Right cardiac atrium (tissue), 5 donors: ENCODE measurements at regions not wholly inside any gene's neighbourhood (a gene's known extent, or its start where the extent isn't known, plus 50 kb on each side); places are given as distances from the start of the nearest gene placed in this dataset.

ENCODE experiments used
- ATAC-seq, 2 donors: fragments of 200-7000 bp; cut with Tn5 transposase; one replicate each; pipeline versions ENCODE4 v1.8.0 to v1.9.1; 2020; ENCODE audit warnings: moderate library complexity in 2 of 2, mild to moderate bottlenecking in 1 of 2
- DNase-seq, 3 donors: peaks; one replicate each; pipeline ENCODE4 v3.0.0-alpha.2; 2020
- H3K27ac ChIP-seq: one replicate; pipeline ENCODE4 v1.5.1; 2013; ENCODE audit warnings: mild to moderate bottlenecking, low read length, control low read depth, moderate library complexity
- H3K27me3 ChIP-seq: one replicate; pipeline ENCODE4 v1.6.1; 2013; ENCODE audit not compliant: control insufficient read depth, insufficient read depth
- H3K4me1 ChIP-seq: one replicate; pipeline ENCODE4 v1.6.1; 2013; ENCODE audit warnings: low read length; ENCODE audit not compliant: control insufficient read depth, insufficient read depth
- H3K4me3 ChIP-seq: one replicate; pipeline ENCODE4 v1.5.1; 2013; ENCODE audit warnings: low read length, control low read depth
- H3K9me3 ChIP-seq: one replicate; pipeline ENCODE4 v1.6.1; 2013; ENCODE audit warnings: low read length; ENCODE audit not compliant: control insufficient read depth
- WGBS: extraction: QIAGEN DNeasy Blood & Tissue Kit; methylation state at CpG from one replicate; pipeline ENCODE4 v1.1.7; 2013; 5-methylcytosine and 5-hydroxymethylcytosine counted together
- intact Hi-C, 4 donors: fragments of 100-400 bp; cut with DNase I; formaldehyde crosslinking; loops; one replicate each; pipeline versions ENCODE4 v1.11.0 to v1.14.0; 2022 to 2023
- donor health status: healthy with polysubstance abuse.
- donor health status: DM: no; HTN: yes; CAD: no.
- donor health status: DM: no; HTN: no; CAD: no.
- donor health status: DM: no; HTN: yes; CAD: no; lungs with severe emphysema.
- donor health status: DM: yes; HTN: yes; CAD: no.

DNA sequence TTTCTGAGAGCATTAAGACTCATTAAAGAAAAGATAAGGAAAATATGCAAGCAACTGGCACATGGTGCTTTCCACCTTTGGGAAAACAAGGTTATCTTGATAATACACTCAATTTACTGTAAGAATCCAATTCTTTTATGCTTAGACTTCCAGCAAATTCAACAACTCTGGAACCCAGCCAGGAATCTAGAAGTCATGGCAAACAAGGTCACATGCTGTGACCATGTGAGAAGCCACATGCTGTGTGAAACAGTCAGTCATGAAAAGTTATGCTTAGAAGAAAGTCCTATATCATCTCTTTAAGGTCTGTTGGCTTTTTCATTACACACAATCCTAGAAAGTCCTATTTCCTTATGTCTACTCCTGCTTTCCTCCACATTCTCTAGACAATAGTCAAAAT, 581.8 kb upstream of the C9orf72 start:
- intact Hi-C loops: no loop called here
- ATAC-seq: no peak
- DNase-seq: no peak
- H3K27ac ChIP-seq: no peak overlapping the region
- H3K27me3 ChIP-seq: no peaks in the 10 kb centered on the region
- no peak overlapping the region for H3K4me3 ChIP-seq
- H3K9me3 ChIP-seq: no peaks in the 10 kb centered on the region
- H3K4me1 ChIP-seq: no peaks in the 10 kb centered on the region

DNA sequence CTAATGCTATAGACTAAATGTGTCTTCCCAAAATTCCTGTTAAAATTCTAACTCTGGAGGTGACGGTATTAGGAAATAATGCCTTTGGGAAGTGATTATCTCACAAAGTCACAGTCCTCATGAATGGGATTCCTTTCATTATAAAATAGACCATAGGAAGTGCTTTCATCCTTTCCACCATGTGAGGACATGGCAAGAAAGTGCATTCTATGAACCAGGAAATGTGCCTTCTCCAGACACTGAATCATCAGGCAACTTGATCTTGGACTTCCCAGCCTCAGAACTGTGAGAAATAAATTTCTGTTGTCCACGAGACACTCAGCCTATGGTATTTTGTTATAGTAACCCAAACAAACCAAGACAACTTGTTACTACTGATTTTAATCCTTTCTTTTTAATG, 582.4 kb upstream of the C9orf72 start:
- ATAC-seq (no peak), DNase-seq (no peak)
- Histone ChIP-seq H3K9me3 (no peaks in the 10 kb centered on the region), H3K4me1 (no peaks in the 10 kb centered on the region), H3K4me3 (no peak overlapping the region), H3K27ac (no peak overlapping the region), H3K27me3 (no peaks in the 10 kb centered on the region)
- intact Hi-C loops: no loop called here
- WGBS: 50% methylated on average over 2 of the region's 2 CpGs

DNA sequence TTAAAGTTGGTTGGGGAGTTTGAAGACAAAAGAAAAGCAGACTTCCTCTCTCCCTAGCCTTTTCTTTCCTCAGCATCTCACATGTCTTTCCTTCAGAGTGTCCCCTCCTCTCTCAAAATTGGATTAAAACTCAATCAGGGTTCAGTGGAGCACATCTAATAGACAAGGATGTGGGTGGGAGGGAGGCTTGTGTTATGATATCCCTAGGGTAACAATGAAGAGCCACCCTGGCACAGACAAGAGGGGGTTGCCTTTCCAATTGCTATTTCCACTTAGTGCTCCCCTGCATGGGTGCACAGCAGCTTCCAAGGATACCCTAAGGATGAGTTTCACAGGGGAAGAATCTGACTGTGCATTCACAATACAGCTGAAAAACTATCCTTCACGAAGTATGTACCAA, 585.2 kb upstream of the C9orf72 start:
- intact Hi-C loops: no loop called here
- ATAC-seq: no peak
- H3K27ac ChIP-seq: no peak overlapping the region
- no peaks in the 10 kb centered on the region for H3K4me1 ChIP-seq
- DNase-seq: no peak
- H3K4me3 ChIP-seq: no peak overlapping the region
- H3K27me3 ChIP-seq: no peaks in the 10 kb centered on the region
- H3K9me3 ChIP-seq: no peaks in the 10 kb centered on the region
- WGBS: 82% methylated on average over 1 of the region's 1 CpG

DNA sequence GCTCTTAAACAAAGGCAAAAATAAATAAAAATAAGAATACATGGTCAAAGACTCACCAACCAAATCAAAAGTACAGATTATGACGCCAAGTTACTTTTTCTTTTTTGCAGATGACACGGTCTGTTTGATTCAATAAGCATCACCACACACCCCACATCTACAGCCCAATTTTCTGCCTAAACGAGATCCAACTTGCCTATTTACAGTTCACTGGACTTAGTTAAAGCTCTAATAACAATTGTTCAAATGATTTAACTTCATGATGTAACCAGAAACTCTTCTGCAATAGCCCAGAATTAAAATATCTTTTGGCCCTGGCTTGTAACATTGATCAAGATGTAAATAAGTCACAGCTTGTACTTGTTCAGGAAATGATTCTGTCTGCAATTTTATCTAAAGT, 590.3 kb upstream of the C9orf72 start:
- 73% methylated on average over 3 of the region's 3 CpGs for WGBS
- H3K4me1 ChIP-seq: no peaks in the 10 kb centered on the region
- ATAC-seq (no peak), DNase-seq (no peak)
- H3K9me3 ChIP-seq: no peaks in the 10 kb centered on the region
- H3K4me3 ChIP-seq: no peak overlapping the region
- intact Hi-C loops: no loop called here
- no peak overlapping the region for H3K27ac ChIP-seq
- H3K27me3 ChIP-seq: no peaks in the 10 kb centered on the region

DNA sequence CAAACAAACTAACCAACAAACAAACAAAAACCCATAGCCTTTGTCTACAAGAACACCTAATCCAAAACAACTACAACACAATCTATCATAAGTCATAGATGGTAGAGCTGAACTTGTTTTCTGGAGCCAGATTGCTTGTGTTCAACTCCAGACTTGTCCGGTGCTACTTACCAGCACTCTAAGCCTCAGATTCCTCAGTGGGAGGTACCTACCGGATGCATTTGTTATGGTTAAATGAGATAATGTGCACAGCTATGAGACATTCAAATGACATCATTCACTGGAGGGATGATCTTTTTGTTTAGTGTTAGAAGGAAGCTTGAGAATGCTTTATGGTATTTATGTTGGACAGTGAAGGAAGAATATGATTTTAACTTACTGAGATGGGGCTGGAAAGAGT, 592.9 kb upstream of the C9orf72 start:
- H3K27me3 ChIP-seq: no peaks in the 10 kb centered on the region
- H3K4me1 ChIP-seq: no peaks in the 10 kb centered on the region
- intact Hi-C loops: no loop called here
- no peak overlapping the region for H3K27ac ChIP-seq
- no peaks in the 10 kb centered on the region for H3K9me3 ChIP-seq
- no peak for DNase-seq
- no peak for ATAC-seq
- 71% methylated on average over 2 of the region's 2 CpGs for WGBS
- H3K4me3 ChIP-seq: no peak overlapping the region

DNA sequence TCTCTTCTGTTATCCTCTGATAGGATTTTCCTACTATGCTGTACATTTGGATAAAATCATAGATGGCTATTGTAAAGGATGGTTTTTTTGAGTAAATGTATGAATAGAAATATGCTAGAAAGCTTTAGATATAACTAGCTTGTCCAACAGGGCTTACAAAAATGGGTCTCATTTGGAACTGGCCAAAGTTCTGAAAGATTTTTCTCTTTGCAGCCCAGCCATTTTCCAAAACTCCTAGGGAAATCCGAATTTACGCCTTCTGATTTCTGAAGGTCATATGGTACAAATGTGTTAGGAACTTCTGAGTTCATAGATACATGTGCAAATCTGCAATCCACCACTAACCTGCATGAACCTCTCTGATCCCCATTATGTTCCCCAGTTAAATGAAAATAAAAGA, 603.9 kb upstream of the C9orf72 start:
- 87% methylated on average over 2 of the region's 2 CpGs for WGBS
- no peak for ATAC-seq
- no peak overlapping the region for H3K27ac ChIP-seq
- no peaks in the 10 kb centered on the region for H3K4me1 ChIP-seq
- no peaks in the 10 kb centered on the region for H3K27me3 ChIP-seq
- intact Hi-C loops: no loop called here
- no peaks in the 10 kb centered on the region for H3K9me3 ChIP-seq
- H3K4me3 ChIP-seq: no peak overlapping the region
- no peak for DNase-seq

DNA sequence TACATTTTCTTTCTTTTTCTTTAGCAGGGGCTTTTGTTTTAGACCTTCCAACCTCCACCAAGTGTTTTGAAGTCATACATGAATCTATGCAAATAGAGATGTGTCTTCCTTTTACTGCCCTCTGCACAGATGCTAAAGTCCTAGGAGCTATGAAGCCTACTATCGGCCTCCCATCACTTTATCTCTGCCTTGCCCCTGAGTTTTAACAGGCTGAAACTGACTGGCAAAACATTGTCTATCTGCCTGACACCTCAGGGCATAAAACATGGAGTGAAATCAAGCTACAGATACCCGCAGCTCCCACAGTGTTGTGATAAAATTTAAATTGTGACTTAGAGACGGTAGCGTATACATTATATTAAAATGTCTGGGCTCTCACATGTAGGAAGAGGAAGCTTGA, 604.6 kb upstream of the C9orf72 start:
- WGBS: 81% methylated on average over 4 of the region's 4 CpGs
- Histone ChIP-seq H3K27me3 (no peaks in the 10 kb centered on the region), H3K4me3 (no peak overlapping the region), H3K9me3 (no peaks in the 10 kb centered on the region), H3K4me1 (no peaks in the 10 kb centered on the region), H3K27ac (no peak overlapping the region)
- ATAC-seq: no peak
- intact Hi-C loops: no loop called here
- no peak for DNase-seq

DNA sequence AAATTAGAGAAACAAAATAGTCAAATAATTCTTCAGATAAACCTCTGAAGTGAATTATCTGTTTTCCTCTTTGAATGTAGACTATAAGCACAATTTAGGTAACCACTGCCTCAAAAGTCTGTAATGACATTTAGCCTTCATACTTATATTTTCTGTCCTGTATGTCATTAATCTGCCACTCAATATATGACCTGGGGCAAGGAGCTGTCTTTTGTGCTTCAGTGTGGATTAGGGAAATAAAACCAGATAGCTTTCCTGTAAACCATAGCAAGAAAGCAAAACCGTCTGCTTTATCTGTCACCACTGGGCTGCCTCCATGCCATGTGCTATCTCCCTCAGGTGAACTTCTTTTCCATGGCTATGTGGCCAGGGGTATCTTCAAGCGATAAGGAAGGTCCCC, 606.6 kb upstream of the C9orf72 start:
- WGBS: 62% methylated on average over 2 of the region's 2 CpGs

DNA sequence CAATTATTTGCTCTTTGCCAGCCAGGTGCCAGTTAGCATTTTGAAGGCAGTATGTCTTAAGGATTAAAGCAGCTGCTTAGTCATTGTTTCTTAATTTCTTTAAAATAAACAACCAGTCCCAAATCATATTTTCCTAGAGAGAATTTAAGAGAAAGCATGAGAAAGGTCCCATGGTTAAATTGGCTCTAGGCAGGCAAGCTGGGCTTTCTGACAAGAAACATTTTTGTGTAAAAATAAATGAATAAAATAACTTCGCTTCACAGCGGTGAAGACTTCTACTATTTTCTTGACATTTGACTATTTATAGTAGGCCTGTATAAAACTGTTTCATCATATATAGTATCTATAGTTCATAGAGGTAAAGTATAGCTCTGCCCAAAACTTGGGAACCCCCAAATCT, 617.7 kb upstream of the C9orf72 start:
- WGBS: 70% methylated on average over 2 of the region's 2 CpGs
- no peaks in the 10 kb centered on the region for H3K4me1 ChIP-seq
- ATAC-seq: no peak
- no peak overlapping the region for H3K27ac ChIP-seq
- intact Hi-C loops: no loop called here
- H3K27me3 ChIP-seq: no peaks in the 10 kb centered on the region
- no peak for DNase-seq
- no peaks in the 10 kb centered on the region for H3K9me3 ChIP-seq
- H3K4me3 ChIP-seq: no peak overlapping the region

More for the DNA sequence above, 606.6 kb upstream of the C9orf72 start:
- ATAC-seq (no peak), DNase-seq (no peak)
- Histone ChIP-seq H3K9me3 (no peaks in the 10 kb centered on the region), H3K27me3 (no peaks in the 10 kb centered on the region), H3K4me3 (no peak overlapping the region), H3K27ac (no peak overlapping the region), H3K4me1 (no peaks in the 10 kb centered on the region)
- intact Hi-C loops: no loop called here

DNA sequence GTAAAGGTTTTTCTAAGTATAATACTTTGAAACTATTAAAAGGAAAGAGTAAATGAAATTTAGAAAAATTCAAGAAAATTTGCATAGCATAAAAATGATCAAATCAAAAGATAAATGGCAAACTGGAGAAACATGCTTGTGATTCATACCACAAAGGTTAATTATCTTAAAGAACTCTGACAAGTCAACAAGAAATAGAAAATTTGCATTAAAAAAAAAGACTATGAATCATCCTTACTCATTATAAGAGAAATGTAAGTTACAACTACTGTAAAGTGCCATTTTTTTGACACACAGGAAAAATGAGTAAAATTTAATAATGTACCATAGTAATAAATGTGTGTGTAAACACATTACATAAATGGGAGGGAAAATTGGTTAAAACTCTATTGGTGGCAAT, 624.4 kb upstream of the C9orf72 start:
- Histone ChIP-seq H3K4me3 (no peak overlapping the region), H3K4me1 (no peaks in the 10 kb centered on the region)
- DNase-seq: no peak

DNA sequence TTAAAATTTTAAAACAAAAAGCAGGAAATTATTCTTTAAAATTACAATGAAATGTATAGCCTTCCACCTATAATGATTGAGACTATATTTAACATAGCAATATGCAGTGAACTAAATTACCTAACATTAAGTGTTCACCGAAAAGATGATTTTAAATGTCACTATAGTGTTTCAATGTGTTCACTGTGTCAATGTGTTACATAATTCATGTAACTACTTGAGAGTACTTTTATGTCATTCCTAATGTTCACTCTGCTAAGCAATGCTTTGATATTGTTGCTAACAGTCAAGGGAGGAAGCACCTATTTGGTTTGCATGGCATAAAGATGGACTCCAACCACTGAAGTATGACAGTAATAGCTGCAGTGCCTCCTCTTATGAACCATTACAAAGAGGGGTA, 629.8 kb upstream of the C9orf72 start:
- Histone ChIP-seq H3K27ac (no peak overlapping the region), H3K9me3 (no peaks in the 10 kb centered on the region), H3K4me3 (no peak overlapping the region), H3K27me3 (no peaks in the 10 kb centered on the region), H3K4me1 (no peaks in the 10 kb centered on the region)
- intact Hi-C loops: no loop called here
- WGBS: 88% methylated on average over 1 of the region's 1 CpG
- ATAC-seq (no peak), DNase-seq (no peak)

More for the DNA sequence above, 624.4 kb upstream of the C9orf72 start:
- Histone ChIP-seq H3K27ac (no peak overlapping the region), H3K9me3 (no peaks in the 10 kb centered on the region), H3K27me3 (no peaks in the 10 kb centered on the region)
- ATAC-seq: no peak
- intact Hi-C loops: no loop called here

DNA sequence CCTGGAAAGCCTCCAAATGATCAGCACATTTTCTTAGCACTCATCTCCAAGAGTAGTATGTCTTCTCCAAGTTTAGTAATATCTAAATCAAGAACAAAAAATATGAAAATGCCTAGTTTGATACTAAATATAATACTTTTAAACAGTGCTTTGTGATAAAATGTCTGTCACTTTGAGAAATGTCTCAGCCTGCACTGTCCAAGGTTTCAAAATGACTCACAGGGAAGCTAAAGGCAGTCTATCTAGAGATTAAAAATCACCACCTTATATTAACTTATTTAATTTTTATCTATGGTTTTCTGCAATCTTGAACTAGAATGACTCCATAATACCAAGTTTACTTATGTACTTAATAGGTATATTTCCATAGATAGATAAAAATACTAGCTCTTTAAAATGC, 633.0 kb upstream of the C9orf72 start:
- H3K4me3 ChIP-seq: no peak overlapping the region
- H3K27me3 ChIP-seq: no peaks in the 10 kb centered on the region

More for the DNA sequence above, 633.0 kb upstream of the C9orf72 start:
- DNase-seq (no peak), ATAC-seq (no peak)
- Histone ChIP-seq H3K4me1 (no peaks in the 10 kb centered on the region), H3K9me3 (no peaks in the 10 kb centered on the region), H3K27ac (no peak overlapping the region)
- intact Hi-C loops: no loop called here
